ENCODE measurements at regions not wholly inside any gene's neighbourhood (a gene's known extent, or its start where the extent isn't known, plus 50 kb on each side); places are given as distances from the start of the nearest gene placed in this dataset.

- no peak for DNase-seq (ENCODE audit: low read depth)
These were observed 264.3 kb upstream of the NOCT start for GRCh38 chr4:138751309-138751708.

GRCh38 chr4:138749303-138749702, 266.3 kb upstream of the NOCT start:
- no peak for DNase-seq (ENCODE audit: low read depth)

GRCh38 chr4:138741766-138742377, 273.7 kb upstream of the NOCT start:
- no peak for DNase-seq (ENCODE audit: low read depth)

GRCh38 chr4:138740816-138741745, 274.5 kb upstream of the NOCT start:
- no peak for DNase-seq (ENCODE audit: low read depth)

GRCh38 chr4:138736362-138736761, 279.2 kb upstream of the NOCT start:
- DNase-seq (ENCODE audit: low read depth): no peak

GRCh38 chr4:138734746-138735145, 280.8 kb upstream of the NOCT start:
- no peak for DNase-seq (ENCODE audit: low read depth)

- no peak for DNase-seq (ENCODE audit: low read depth)
These were observed 287.0 kb upstream of the NOCT start for GRCh38 chr4:138728566-138728965.

GRCh38 chr4:138727731-138728130, 287.9 kb upstream of the NOCT start:
- DNase-seq (ENCODE audit: low read depth): no peak

- no peak for DNase-seq (ENCODE audit: low read depth)
These were observed 291.1 kb upstream of the NOCT start for GRCh38 chr4:138724530-138724929.

- no peak for DNase-seq (ENCODE audit: low read depth)
These were observed 298.8 kb upstream of the NOCT start for GRCh38 chr4:138716559-138717335.

- DNase-seq (ENCODE audit: low read depth): no peak
These were observed 305.3 kb upstream of the NOCT start for GRCh38 chr4:138710297-138710696.

- no peak for DNase-seq (ENCODE audit: low read depth)
These were observed 305.7 kb upstream of the NOCT start for GRCh38 chr4:138709859-138710258.

GRCh38 chr4:138707746-138708677, 307.6 kb upstream of the NOCT start:
- no peak for DNase-seq (ENCODE audit: low read depth)

- no peak for DNase-seq (ENCODE audit: low read depth)
These were observed 309.4 kb upstream of the NOCT start for GRCh38 chr4:138706201-138706600.

- no peak for DNase-seq (ENCODE audit: low read depth)
These were observed 313.3 kb upstream of the NOCT start for GRCh38 chr4:138702190-138702824.

- no peak for DNase-seq (ENCODE audit: low read depth)
These were observed 316.9 kb upstream of the NOCT start for GRCh38 chr4:138698641-138699040.

- DNase-seq (ENCODE audit: low read depth): no peak
These were observed 317.7 kb upstream of the NOCT start for GRCh38 chr4:138697851-138698250.

- DNase-seq (ENCODE audit: low read depth): no peak
These were observed 318.8 kb upstream of the NOCT start for GRCh38 chr4:138696771-138697170.

GRCh38 chr4:138696058-138696457, 319.5 kb upstream of the NOCT start:
- no peak for DNase-seq (ENCODE audit: low read depth)

GRCh38 chr4:138693526-138693925, 322.1 kb upstream of the NOCT start:
- DNase-seq (ENCODE audit: low read depth): no peak

GRCh38 chr4:138692411-138692810, 323.2 kb upstream of the NOCT start:
- no peak for DNase-seq (ENCODE audit: low read depth)
